Colonic mucosa (tissue), 4 donors: ENCODE measurements at regions not wholly inside any gene's neighbourhood (a gene's known extent, or its start where the extent isn't known, plus 50 kb on each side); places are given as distances from the start of the nearest gene placed in this dataset.

Experiments
- DNase-seq: peaks from one replicate; pipeline ENCODE4 v3.0.0-alpha.2; 2020
- H3K27ac ChIP-seq: fragments of 200-600 bp; one replicate; pipeline ENCODE4 v1.8.0; 2021
- H3K27me3 ChIP-seq: fragments of 200-600 bp; one replicate; pipeline ENCODE4 v1.8.0; 2021
- H3K36me3 ChIP-seq: fragments of 200-600 bp; one replicate; pipeline ENCODE4 v1.8.0; 2021
- H3K4me1 ChIP-seq: fragments of 200-600 bp; one replicate; pipeline ENCODE4 v1.8.0; 2021; ENCODE audit warnings: mild to moderate bottlenecking
- H3K4me3 ChIP-seq: fragments of 200-600 bp; one replicate; pipeline ENCODE4 v1.8.0; 2021
- H3K9ac ChIP-seq, 2 donors: one replicate each; pipeline ENCODE4 v1.7.0; 2013; ENCODE audit warnings: control low read depth in 2 of 2, low read depth in 2 of 2, low read length in 2 of 2
- H3K9me3 ChIP-seq: fragments of 200-600 bp; one replicate; pipeline ENCODE4 v1.8.0; 2021
- intact Hi-C: fragments of 100-400 bp; cut with DNase I; formaldehyde crosslinking; loops from one replicate; pipeline ENCODE4 v1.14.1; 2022
- TF ChIP-seq, protein P1 (sequence below): fragments of 200-600 bp; IDR thresholded peaks from one replicate; pipeline ENCODE4 v1.8.0; 2022; ENCODE audit warnings: antibody characterized with exemption, mild to moderate bottlenecking
- donor health status: healthy.
- donor health status: DM: no; HTN: no; CAD: no.
- donor health status: DM: no; HTN: no; CAD: no.

- Histone ChIP-seq H3K9ac (no peak overlapping the region), H3K9me3 (no peaks in the 10 kb centered on the region), H3K4me1 (no peaks in the 10 kb centered on the region), H3K4me3 (no peak overlapping the region), H3K27me3 (no peaks in the 10 kb centered on the region), H3K27ac (no peak overlapping the region), H3K36me3 (no peaks in the 10 kb centered on the region)
- no peak for DNase-seq
- intact Hi-C loops: no loop called here
- TF ChIP-seq, protein P1, sequence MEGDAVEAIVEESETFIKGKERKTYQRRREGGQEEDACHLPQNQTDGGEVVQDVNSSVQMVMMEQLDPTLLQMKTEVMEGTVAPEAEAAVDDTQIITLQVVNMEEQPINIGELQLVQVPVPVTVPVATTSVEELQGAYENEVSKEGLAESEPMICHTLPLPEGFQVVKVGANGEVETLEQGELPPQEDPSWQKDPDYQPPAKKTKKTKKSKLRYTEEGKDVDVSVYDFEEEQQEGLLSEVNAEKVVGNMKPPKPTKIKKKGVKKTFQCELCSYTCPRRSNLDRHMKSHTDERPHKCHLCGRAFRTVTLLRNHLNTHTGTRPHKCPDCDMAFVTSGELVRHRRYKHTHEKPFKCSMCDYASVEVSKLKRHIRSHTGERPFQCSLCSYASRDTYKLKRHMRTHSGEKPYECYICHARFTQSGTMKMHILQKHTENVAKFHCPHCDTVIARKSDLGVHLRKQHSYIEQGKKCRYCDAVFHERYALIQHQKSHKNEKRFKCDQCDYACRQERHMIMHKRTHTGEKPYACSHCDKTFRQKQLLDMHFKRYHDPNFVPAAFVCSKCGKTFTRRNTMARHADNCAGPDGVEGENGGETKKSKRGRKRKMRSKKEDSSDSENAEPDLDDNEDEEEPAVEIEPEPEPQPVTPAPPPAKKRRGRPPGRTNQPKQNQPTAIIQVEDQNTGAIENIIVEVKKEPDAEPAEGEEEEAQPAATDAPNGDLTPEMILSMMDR: no peak
Observed at GRCh38 chr5:117060099-117060498, 485.5 kb upstream of the SEMA6A start.

GRCh38 chr5:117058740-117059139 is 484.1 kb upstream of the SEMA6A start:
- no peak for DNase-seq
- H3K4me3 ChIP-seq: no peak overlapping the region
- TF ChIP-seq, protein P1: no peak
- H3K27me3 ChIP-seq: no peaks in the 10 kb centered on the region
- H3K9ac ChIP-seq: no peak overlapping the region
- H3K36me3 ChIP-seq: no peaks in the 10 kb centered on the region
- no peaks in the 10 kb centered on the region for H3K4me1 ChIP-seq
- no peaks in the 10 kb centered on the region for H3K9me3 ChIP-seq
- intact Hi-C loops: no loop called here
- no peak overlapping the region for H3K27ac ChIP-seq

DNA sequence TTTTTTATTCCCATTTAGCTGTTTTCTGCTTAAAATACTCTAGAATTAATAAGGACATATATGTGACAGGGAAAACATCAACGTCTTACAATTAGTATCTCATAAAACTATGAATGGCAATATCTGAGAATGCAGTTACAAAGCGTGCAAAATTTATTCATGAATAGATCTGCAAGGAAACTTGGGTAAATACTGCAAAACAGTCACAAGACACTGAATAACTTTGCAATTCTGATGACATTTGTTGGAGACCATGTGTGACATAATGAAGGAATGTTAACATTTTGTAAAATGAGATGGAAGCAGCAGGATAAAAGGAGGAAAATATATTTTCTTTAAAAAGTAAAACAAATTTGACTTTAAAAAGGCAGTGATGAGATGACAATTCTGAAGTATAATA is 480.9 kb upstream of the SEMA6A start:
- no peak overlapping the region for H3K4me3 ChIP-seq
- TF ChIP-seq, protein P1: no peak
- no peaks in the 10 kb centered on the region for H3K9me3 ChIP-seq
- no peak overlapping the region for H3K9ac ChIP-seq
- no peaks in the 10 kb centered on the region for H3K4me1 ChIP-seq
- DNase-seq: no peak
- no peak overlapping the region for H3K27ac ChIP-seq
- intact Hi-C loops: no loop called here
- no peaks in the 10 kb centered on the region for H3K27me3 ChIP-seq
- no peaks in the 10 kb centered on the region for H3K36me3 ChIP-seq

- Histone ChIP-seq H3K27ac (no peak overlapping the region), H3K9ac (no peak overlapping the region), H3K27me3 (no peaks in the 10 kb centered on the region), H3K36me3 (no peaks in the 10 kb centered on the region), H3K4me3 (no peak overlapping the region), H3K9me3 (no peaks in the 10 kb centered on the region), H3K4me1 (no peaks in the 10 kb centered on the region)
- intact Hi-C loops: no loop called here
- TF ChIP-seq, protein P1: no peak
- DNase-seq: no peak
Observed at GRCh38 chr5:117054911-117055310, 480.3 kb upstream of the SEMA6A start.

DNA sequence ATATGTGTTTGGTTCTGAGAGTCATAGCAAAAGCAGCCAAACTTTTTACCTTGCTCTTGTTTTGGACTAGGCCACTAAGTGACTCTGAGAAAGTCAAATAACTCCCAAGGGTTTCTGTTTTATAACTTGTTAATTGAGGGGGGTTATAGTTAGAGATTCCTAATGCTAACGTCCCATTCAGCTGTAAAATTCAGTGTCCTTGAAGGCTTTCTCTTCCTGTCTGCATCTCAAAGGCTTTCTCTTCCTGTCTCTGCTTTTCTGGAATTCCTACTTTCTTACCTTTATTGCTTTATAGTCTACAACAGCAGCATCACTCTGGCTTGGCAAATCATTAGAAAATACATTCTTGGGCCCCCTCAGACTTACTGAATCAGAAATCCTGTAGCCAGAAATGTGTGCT is 479.5 kb upstream of the SEMA6A start:
- H3K27ac ChIP-seq: no peak overlapping the region
- H3K36me3 ChIP-seq: no peaks in the 10 kb centered on the region
- no peaks in the 10 kb centered on the region for H3K9me3 ChIP-seq
- no peak overlapping the region for H3K4me3 ChIP-seq
- TF ChIP-seq, protein P1: no peak
- DNase-seq: no peak
- no peak overlapping the region for H3K9ac ChIP-seq
- intact Hi-C loops: no loop called here
- no peaks in the 10 kb centered on the region for H3K4me1 ChIP-seq
- no peaks in the 10 kb centered on the region for H3K27me3 ChIP-seq
